Glomerular visceral epithelial cell (primary cell): ENCODE measurements at regions not wholly inside any gene's neighbourhood (a gene's known extent, or its start where the extent isn't known, plus 50 kb on each side); places are given as distances from the start of the nearest gene placed in this dataset.
A peak's percentile ranks its signal among the peaks of the same experiment; 100 is the strongest.

Experiments
- DNase-seq: peaks from one replicate; pipeline ENCODE4 v3.0.0-alpha.2; 2016; ENCODE audit errors: extremely low spot score

DNA sequence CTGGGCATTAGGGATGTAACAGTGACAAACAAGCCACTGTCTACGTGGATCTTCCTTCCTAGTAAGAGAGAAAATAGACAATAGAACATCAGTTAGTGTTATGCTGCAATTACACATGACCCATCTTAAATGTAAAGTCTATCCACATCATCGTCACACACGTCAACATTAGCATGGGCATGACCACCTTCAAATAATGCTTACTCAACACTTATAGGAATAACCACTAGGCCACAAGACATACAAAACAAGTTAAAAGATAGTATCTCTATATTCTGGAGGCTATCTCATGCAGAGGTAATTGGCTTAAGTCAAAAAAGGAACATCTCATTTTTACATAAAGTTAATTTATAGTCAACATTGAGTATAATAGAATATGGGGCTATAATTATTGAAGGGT lies 156.5 kb downstream of the MOXD1 start:
- DNase-seq = no peak

DNA sequence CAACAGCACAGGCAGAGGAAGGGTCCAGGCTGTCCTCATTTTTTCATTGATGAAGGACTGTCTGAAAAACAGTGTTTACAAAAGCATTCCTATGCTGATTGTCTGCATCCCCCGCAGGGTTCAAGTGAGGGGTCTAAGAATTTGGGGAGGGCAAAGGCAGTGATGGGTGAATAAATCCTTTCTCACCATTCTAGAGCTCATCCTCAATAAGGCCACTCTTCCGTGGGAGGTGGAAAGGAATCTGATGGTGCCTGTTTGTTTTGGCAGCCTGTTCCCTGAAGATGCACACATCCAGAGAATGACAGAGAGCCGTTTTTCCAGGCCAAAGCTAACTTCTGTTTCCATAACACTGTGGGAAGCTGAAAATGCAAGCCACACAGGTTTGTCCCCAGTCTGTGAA lies 164.5 kb downstream of the MOXD1 start:
- DNase-seq = peak; percentile 20

DNA sequence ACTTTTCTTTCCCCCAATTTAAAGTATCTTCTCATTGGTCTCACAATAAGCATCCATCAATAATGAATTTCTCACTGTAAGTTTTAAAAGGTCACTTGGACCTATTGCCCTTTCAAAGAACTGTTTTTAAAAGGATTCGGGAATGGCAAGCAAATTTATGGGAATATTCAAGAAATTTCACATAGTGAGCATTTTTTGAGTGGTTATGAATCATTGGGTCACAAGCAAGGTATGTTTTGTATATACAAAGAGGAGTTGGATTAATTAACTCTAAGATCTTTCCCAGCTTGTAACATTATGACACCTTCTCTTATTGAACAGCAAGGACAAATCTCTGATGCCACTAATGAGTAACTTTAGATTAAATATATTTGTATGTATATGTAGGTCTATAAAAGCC lies 165.0 kb downstream of the MOXD1 start:
- DNase-seq = no peak

DNA sequence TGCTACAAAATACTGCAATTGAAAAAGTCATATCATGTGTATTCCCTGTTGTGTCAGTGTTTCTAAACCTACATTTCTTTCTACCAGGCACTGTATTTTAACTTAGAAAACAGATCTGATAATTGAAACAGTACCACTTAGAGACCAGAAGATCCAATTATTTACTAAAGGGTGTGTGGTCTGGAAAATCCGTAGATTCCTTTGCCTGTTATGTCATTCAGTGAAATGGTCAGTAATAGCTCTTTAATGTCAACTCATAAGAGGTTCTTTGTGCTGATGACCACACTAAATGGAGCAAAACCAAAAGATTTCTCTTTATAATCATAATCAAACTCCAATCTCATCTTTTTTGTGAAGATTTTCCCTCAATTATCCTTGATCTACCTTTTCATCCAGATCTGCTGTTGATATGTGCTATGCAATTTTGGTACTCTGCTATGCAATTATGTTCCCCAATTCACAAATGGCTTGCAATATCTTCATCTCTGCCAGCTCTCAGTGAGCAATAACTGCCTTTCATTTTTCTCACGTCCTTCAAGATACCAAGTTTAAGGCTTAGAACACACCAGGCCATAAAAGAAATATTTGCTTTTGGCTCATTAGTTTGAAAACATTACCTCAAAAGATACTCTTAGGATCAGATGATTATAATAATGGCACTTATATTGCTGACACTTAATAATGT lies 165.5 kb downstream of the MOXD1 start:
- DNase-seq = peak; percentile 9

DNA sequence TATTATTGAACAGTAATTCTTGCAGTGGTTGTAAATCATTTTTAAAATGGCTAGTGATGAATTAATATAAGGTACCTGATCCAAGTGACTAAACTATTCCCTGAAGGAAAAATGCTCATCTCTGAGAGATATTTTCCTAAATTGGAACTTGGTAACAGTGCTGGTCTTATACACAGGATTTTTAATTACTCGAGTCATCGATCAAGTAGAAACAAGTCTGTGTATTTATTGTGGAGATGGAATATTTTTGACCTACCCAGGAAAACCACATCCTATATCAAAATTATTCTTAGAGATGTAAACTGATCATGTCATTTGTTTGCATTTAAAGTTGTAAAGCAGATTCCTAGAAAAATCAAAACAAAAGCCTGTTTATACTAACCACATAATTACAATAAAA lies 166.9 kb downstream of the MOXD1 start:
- no peak for DNase-seq

DNA sequence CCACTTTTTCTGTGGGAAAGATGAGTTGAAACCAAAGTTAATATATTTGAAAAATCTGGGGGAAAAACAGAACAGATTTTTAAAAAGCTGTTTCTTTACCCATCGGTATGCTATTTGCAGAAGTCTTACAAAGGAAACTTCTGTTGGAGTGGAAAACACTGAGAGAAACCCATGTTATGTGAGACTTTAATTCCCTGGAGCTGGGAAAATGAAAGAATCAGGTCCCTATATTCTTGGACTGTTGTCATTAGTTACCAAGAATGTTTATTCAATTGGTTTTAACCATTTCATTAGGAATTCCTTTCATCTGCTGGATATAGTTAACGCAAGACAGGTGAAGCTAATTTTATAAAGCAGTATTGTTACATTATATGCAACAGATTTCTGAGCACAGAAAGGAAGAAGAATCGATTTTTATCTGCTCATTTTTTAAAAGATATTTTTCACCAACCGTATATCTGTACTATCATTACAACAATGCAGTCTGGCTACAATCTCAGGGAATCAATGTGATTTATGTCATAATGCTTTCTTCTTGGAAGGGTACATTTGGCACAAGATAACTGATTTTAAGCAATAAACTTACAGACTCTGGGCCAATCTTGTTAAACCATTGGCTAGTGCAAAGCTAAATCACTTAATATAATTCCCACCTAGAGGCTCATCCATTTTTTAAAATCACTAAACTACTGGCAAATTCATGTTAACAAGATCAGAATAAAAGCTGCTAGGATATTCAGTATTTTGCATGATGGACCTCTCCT lies 170.0 kb downstream of the MOXD1 start:
- DNase-seq = no peak

DNA sequence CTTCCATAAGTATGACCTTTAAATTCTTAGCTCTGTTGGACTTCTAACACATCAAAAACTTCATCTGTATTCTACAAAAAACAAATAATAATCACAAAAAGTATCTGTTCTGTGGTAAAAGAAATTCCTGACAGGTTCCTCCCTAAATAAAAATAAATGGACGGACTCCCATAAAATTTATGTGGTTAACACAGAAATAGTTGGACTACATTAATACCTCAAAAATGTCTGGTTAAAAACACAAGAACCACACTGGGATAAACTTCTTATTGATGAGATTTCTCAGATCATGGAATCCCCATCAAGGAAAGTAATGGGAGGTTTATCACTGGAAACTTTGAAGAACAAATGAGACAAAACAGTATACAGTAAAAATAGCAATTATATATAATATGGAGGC lies 172.4 kb downstream of the MOXD1 start:
- no peak for DNase-seq

DNA sequence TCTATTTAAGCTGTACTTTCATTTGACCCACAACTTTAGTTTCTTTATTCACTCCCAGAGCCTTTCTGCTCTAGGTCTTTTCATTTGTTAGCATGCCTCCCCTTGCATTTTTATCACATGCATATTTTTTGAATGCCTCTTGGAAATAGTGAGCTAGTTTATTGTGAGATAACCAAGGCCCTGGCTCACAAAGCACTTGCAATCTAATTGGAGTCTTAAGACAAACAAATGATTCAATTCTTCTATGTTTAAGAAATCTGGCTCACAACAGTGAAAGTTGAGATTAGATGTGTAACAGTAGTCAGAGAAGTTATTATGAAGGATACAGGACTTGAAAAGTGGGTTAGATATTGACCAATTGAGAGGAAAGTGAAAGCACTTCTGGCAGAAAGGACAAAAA lies 173.4 kb downstream of the MOXD1 start:
- DNase-seq = no peak

DNA sequence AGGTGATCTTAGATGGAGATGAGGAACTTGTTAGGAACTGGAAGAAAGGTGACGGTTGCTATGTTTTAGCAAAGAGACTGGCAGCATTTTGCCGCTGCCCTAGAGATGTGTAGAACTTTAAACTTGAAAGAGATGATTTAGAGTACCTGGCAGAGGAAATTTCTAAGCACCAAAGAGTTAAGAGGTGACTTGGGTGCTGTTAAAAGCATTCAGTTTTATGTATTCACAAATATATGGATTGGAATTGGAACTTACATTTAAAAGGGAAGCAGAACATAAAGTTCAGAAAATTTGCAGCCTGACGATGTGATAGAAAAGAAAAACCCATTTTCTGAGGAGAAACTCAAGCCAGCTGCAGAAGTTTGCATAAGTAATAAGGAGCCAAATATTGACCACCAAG lies 176.3 kb downstream of the MOXD1 start:
- DNase-seq = no peak

DNA sequence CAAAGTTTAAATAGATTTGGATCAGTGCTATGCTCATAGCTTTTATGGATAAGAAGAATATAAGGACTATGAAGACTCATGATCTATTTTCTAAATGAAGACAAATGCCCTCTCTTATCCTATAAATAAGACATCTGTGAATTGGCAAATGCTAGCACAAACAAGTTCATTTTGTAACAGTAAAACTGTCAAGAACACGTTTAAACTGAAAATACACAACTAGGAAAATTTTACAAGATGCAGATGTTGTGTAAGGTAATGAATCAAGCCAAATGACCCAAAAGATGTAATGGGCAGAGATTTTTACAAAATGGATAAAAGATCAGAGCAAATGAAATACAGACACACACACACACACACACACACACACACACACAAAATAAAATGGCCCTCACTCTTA lies 180.5 kb downstream of the MOXD1 start:
- DNase-seq = no peak

DNA sequence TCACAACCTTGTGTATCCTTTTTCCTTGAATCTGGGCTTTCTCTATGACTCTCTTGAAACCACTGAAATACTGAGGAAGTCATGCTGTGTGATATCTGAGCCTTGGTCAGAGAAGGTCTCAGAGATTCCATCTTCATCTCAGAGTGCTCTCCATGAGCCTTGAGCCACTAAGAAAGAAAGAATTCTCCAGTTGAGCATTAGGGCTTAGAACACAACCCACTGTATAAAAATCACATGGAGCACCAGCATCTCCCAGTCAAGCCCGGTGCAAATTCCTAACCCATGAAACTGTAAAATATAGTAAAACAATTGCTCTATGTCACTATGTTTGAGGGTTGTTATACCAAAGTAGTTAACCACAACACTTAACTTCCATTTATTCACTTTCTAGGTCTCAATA lies 181.4 kb downstream of the MOXD1 start:
- no peak for DNase-seq

DNA sequence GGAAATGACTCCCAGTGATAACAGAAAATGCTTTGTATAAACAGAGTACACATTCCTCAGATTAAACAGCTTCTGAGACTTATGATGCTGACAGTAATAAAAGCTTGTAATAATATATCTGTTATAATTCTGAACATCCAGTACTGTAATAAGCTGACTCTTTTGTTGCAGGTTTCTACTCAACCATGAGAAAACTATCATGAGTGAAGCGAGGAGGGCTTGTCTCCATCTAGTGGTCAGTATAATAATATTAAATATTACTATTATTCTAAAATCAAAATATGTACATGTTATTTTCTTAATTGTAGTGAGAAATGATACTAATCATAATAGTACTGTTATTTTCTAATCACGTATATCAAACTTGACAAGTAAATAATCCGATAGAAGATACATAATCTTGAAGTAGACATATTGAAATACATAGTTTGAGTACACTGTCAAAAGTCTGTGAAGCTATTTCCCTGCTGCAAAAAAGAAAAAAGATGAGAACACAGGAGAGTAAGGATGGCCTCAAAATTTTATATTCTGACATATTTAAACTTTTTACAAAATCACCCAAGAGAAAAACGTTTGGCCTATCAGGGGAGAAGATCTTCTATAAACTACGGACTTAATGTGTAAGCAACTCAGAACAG lies 183.1 kb downstream of the MOXD1 start:
- peak; percentile 46 for DNase-seq

DNA sequence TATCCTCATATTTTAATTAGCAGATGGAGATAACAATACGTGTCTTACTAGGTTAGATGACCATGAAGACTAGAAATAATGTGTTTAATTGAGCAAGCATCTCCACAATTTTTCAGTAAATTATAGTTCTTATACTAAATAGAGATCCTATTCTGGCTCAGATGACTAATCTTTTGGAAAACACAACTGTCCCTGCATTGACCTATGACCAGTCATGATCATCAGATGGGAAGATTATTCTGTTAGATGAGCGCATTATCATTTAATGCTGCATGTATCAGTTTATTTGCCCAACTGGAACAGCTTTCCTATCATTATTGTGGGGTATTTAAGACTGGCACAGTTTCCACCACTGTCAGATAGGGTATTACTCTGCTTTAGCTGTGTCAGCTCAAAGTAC lies 185.5 kb downstream of the MOXD1 start:
- DNase-seq = no peak

DNA sequence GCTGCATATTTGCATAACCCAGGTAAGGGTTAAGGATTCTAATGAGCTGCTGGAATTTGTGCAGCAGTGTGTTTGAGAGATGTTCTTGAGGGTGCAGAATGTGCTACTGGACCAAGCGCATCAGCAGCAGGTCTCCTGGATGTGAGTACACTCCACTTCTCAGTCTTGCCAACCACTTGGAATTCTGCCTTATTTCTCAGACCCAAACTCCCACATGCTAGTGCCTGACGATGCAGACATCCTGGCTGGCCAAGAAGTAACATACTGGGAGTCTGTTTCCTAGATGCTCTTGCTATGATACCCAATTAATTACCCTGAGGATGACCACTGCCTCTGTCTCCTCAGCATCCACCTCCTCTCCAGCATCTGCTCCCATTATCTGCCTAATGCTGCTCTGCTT lies 186.6 kb downstream of the MOXD1 start:
- no peak for DNase-seq

DNA sequence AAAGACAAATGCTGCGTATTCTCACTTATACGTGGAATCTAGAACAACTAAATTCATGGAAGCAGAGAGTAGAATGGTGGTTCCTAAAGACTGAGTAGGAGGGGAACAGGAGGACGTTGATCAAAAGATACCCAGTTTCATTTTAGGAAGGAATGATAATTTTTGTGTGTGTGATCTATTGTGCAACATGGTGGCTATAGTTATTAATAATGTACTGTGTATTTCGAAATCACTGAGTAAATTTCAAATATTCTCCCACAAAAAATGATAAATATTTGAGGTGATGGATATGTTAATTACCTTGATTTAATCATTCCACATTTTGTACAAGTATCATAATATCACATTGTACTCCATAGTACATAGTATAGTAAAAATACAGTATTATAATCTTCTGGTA lies 187.5 kb downstream of the MOXD1 start:
- DNase-seq = no peak

DNA sequence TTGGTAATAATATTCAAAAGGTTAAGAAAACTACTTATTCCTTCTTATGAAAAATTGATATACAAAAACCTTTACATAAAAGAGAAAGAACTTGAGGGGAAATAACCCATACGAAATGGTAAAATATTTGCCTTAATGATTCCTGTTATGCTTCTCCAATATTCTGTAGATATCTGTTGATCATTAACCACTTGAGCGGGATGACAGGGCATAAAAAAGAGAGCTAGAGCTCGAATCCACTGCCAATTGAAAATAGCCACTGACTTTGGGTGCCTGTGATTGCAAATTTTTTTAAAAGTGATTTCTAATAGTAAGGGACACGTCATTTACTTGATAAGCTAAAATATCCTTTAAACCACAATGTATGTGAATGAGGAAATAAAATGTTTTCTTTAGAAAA lies 188.1 kb downstream of the MOXD1 start:
- DNase-seq = no peak

DNA sequence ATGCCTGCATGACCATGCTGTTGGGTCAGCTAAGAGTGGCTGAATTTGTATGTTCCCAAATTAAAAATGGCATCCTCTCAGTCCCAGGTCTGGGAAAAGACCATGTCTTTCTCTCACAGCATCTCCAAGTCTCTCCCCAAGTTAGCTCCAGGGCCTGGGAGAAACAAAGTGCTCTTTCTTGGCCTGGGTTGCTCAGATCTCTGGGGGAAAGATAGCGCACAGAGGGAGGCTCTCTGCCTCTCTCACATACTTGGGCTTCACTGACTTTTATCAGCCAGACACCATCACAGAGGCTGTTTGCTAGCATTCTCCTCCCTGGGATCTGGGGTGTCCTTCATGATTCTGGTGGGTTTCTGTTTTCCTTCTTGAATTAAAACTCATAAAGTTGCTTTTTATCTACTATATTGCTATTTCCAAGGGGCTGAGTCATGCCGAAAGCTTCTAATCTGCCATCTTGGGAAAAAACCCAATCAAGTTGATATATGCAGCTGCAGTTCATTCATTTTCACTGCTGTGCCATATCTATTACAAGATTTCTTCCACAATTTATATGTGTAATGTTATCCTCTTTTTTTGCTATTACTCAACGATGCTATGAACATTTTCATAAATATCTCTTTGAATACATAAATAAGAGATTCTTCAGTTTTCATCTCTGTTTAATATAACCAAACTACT lies 190.2 kb downstream of the MOXD1 start:
- no peak for DNase-seq

DNA sequence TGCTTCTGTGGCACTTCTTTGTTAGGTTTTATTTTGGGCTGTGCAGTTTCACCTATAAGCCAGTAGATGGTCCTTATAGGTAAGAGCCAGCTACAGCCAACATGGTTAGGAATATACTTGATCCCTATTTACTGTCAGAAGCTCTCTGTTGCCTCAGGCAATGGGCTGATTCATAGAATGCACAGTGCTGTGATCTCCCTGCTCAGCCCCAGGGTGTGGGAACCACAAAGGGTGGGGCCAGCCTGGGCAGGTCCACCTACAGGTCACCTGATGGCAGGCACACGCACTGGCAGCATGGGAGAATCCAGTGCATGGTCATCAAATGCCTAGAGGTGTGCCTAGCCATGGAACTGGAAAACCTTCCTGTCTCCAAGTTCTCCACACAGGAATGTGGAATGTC lies 191.9 kb downstream of the MOXD1 start:
- DNase-seq = no peak

DNA sequence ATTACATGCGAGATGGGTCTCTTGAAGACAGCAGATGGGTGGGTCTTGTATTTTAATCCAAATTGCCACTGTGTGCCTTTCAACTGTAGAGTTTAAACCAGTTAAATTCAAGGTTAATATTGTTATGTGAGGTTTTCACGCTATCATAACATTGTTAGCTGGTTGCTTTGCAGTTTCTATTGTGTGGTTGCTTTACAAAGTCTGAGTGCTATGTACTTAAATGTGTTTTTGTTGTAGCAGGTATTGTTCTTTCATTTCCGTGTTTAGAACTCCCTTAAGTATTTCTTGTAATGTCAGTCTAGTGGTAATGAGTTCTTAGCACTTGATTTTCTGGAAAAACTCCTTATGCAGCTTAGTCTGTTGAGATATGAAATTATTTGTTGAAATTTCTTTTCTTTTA lies 193.3 kb downstream of the MOXD1 start:
- DNase-seq = no peak

DNA sequence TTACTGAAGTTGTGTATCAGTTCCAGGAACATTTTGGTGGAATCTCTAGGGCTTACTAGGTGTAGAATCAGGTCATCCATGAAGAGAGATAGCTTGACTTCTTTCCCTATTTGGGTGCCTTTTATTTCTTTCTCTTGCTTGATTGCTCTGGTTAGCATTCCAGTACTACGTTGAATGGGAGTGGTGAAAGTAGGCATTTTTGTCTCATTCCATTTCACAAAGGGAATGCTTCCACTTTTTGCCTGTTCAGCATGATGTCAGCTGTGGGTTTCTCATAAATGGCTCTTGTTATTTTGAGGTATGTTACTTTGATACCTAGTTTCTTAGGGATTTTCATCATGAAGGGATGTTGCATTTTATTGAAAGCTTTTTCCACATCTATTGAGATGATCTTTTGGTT lies 195.3 kb downstream of the MOXD1 start:
- peak; percentile 70 for DNase-seq

DNA sequence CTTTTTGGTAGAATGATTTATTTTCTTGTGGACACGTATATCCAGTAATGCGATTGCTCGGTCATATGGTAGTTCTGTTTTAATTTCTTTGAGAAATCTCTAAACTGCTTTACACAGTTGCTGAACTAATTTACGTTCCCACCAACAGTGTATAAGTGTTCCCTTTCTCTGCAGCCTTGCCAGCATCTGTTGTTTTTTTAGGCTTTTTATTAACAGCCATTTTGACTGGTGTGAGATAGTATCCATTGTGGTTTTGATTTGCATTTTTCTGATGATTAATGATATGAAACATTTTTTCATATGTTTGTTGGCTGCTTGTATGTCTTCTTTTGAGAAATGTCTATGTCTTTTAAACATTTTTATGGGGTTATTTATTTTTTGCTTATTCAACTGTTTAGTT lies 196.7 kb downstream of the MOXD1 start:
- no peak for DNase-seq

DNA sequence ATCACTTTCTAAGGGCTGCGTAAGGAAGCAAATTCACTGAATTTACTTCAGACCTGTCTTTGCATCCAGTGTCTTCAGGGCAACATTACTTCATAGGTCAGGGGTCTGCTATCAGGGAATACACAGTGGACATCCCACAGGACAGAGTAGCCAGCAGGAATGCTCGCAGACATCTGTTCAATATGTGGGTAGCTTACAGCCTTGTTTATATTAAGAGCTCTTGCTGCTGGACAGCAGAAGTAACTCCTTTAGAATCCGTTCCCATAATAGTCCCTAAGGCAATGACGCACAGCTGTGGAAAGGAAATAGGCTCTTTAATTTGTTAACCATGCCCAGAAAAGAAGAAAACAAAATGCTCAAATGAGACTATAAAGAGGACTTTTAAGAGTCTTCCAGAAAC lies 198.7 kb downstream of the MOXD1 start:
- DNase-seq = no peak

DNA sequence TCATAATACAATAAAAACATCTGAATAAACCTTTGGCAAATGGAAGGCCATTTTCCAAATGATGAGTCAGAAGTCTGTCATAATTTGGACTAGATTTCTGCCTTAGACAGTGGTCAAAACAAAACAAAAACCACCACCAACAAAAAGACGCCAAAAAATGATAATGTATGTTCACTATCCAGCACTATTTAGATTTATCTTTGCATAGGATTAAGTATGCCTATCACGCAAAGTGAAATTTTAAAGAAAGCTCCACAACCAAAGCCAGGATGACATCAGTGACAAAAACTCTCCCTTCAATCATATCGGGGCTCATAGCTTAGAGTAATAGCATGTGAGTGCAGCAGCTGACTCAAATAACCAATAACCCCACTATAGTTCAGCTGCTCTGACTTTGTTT lies 201.9 kb downstream of the MOXD1 start:
- DNase-seq = peak; percentile 9
